Mesendoderm (in vitro differentiated cells): ENCODE measurements at regions not wholly inside any gene's neighbourhood (a gene's known extent, or its start where the extent isn't known, plus 50 kb on each side); places are given as distances from the start of the nearest gene placed in this dataset.

Source experiments
- DNase-seq: peaks from one replicate; pipeline ENCODE4 v3.0.0; 2013
- H2AK5ac ChIP-seq: 2 replicates; pipeline ENCODE4 v1.6.1; 2013; ENCODE audit warnings: low read length, inconsistent platforms
- H2BK120ac ChIP-seq: 2 replicates; pipeline ENCODE4 v1.6.1; 2013; ENCODE audit warnings: low read depth, mild to moderate bottlenecking, low read length, moderate library complexity, mixed read lengths
- H2BK15ac ChIP-seq: replicated peaks from 2 replicates; pipeline ENCODE4 v1.6.1; 2013; ENCODE audit warnings: low read depth, mild to moderate bottlenecking, moderate library complexity
- H2BK5ac ChIP-seq: 2 replicates; pipeline ENCODE4 v1.6.1; 2013; ENCODE audit warnings: low read length, inconsistent platforms
- H3K18ac ChIP-seq: 2 replicates; pipeline ENCODE4 v1.6.1; 2013; ENCODE audit warnings: mild to moderate bottlenecking, low read length, mixed read lengths
- H3K23ac ChIP-seq: one replicate; pipeline ENCODE4 v1.6.1; 2013; ENCODE audit warnings: low read length
- H3K27ac ChIP-seq: 2 replicates; pipeline ENCODE4 v1.5.1; 2013; ENCODE audit warnings: low read depth, mild to moderate bottlenecking, inconsistent platforms, low read length, moderate library complexity
- H3K27me3 ChIP-seq: 2 replicates; pipeline ENCODE4 v1.6.1; 2013; ENCODE audit warnings: low read length, control low read depth, mild to moderate bottlenecking, inconsistent platforms; ENCODE audit not compliant: insufficient read depth, poor library complexity
- H3K36me3 ChIP-seq: 2 replicates; pipeline ENCODE4 v1.6.1; 2013; ENCODE audit warnings: low read length, inconsistent platforms; ENCODE audit not compliant: control insufficient read depth, insufficient read depth
- H3K4ac ChIP-seq: one replicate; pipeline ENCODE4 v1.6.1; 2013; ENCODE audit warnings: low read depth, mild to moderate bottlenecking, low read length, moderate library complexity
- H3K4me1 ChIP-seq: 2 replicates; pipeline ENCODE4 v1.6.1; 2013; ENCODE audit warnings: low read depth, low read length, inconsistent platforms; ENCODE audit not compliant: control insufficient read depth
- H3K4me2 ChIP-seq: 2 replicates; pipeline ENCODE4 v1.6.1; 2013; ENCODE audit warnings: low read length
- H3K4me3 ChIP-seq: 2 replicates; pipeline ENCODE4 v1.5.1; 2013; ENCODE audit warnings: mild to moderate bottlenecking, low read length
- H3K56ac ChIP-seq: one replicate; pipeline ENCODE4 v1.6.1; 2013; ENCODE audit warnings: low read length
- H3K79me1 ChIP-seq: 2 replicates; pipeline ENCODE4 v1.6.1; 2013; ENCODE audit warnings: low read length, inconsistent platforms
- H3K79me2 ChIP-seq: 2 replicates; pipeline ENCODE4 v1.6.1; 2013; ENCODE audit warnings: mild to moderate bottlenecking, low read length; ENCODE audit not compliant: control insufficient read depth, insufficient read depth
- H3K9ac ChIP-seq: 2 replicates; pipeline ENCODE4 v1.6.1; 2013; ENCODE audit warnings: low read length, inconsistent platforms
- H4K5ac ChIP-seq: one replicate; pipeline ENCODE4 v1.6.1; 2013; ENCODE audit warnings: low read length
- H4K8ac ChIP-seq: one replicate; pipeline ENCODE4 v1.6.1; 2013; ENCODE audit warnings: low read depth, mild to moderate bottlenecking, control low read depth, low read length, moderate library complexity
- WGBS: extraction: QIAGEN DNeasy Blood & Tissue Kit; methylation state at CpG from one replicate; pipeline ENCODE4 v1.1.7; 2013; ENCODE audit warnings: low lambda C conversion rate, missing lambda C conversion rate; ENCODE audit not compliant: insufficient coverage; ENCODE audit errors: extremely low coverage; 5-methylcytosine and 5-hydroxymethylcytosine counted together

- Histone ChIP-seq H3K27ac (no peak overlapping the region), H3K79me2 (no peaks in the 10 kb centered on the region), H2BK5ac (no peak overlapping the region), H4K8ac (no peak overlapping the region), H3K4me3 (no peak overlapping the region), H3K23ac (no peak overlapping the region), H2BK120ac (no peak overlapping the region), H3K9ac (no peak overlapping the region), H3K27me3 (no peaks in the 10 kb centered on the region), H2BK15ac (no peak overlapping the region), H4K5ac (no peak overlapping the region), H3K36me3 (no peaks in the 10 kb centered on the region), H2AK5ac (no peak overlapping the region), H3K56ac (no peak overlapping the region), H3K18ac (no peak overlapping the region), H3K79me1 (no peaks in the 10 kb centered on the region), H3K4me1 (no peaks in the 10 kb centered on the region), H3K4ac (no peak overlapping the region), H3K4me2 (no peak overlapping the region)
- DNase-seq: no peak
- WGBS: no CpG with 5 or more reads among the region's 9 CpGs
Observed at GRCh38 chr12:93274937-93275336, 102.8 kb upstream of the NUDT4 start.

DNA sequence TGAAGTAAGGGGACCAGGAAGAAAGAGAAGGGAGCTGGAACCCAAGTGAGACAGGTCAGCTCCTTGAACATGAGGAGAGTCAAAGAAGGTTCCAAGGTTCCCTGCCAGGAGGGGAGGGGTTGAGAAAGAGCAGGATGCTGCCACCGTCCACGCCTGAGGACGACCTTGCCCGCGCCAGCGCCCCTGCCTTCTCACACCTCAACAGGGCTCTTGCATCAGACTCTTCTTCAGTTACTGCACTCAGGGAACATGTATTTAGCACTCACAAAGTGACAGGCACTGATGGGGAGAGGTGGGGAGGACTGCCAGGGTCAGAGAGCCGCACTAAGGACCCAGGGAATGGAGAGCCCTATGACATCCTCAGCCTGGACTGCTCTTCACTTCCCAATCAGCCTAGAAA is 102.1 kb upstream of the NUDT4 start:
- no peaks in the 10 kb centered on the region for H3K4me1 ChIP-seq
- H3K79me2 ChIP-seq: no peaks in the 10 kb centered on the region
- H3K4me3 ChIP-seq: no peak overlapping the region
- no peak overlapping the region for H3K27ac ChIP-seq
- H3K79me1 ChIP-seq: no peaks in the 10 kb centered on the region
- H3K56ac ChIP-seq: no peak overlapping the region
- no peak overlapping the region for H2BK15ac ChIP-seq
- H4K5ac ChIP-seq: no peak overlapping the region
- no peak overlapping the region for H3K23ac ChIP-seq
- H2AK5ac ChIP-seq: no peak overlapping the region
- WGBS: no CpG with 5 or more reads among the region's 7 CpGs
- H3K9ac ChIP-seq: no peak overlapping the region
- no peak overlapping the region for H3K4me2 ChIP-seq
- no peak overlapping the region for H2BK5ac ChIP-seq
- H3K18ac ChIP-seq: no peak overlapping the region
- no peak overlapping the region for H2BK120ac ChIP-seq
- H3K27me3 ChIP-seq: no peaks in the 10 kb centered on the region
- no peak overlapping the region for H4K8ac ChIP-seq
- no peak overlapping the region for H3K4ac ChIP-seq
- H3K36me3 ChIP-seq: no peaks in the 10 kb centered on the region
- DNase-seq: no peak

DNA sequence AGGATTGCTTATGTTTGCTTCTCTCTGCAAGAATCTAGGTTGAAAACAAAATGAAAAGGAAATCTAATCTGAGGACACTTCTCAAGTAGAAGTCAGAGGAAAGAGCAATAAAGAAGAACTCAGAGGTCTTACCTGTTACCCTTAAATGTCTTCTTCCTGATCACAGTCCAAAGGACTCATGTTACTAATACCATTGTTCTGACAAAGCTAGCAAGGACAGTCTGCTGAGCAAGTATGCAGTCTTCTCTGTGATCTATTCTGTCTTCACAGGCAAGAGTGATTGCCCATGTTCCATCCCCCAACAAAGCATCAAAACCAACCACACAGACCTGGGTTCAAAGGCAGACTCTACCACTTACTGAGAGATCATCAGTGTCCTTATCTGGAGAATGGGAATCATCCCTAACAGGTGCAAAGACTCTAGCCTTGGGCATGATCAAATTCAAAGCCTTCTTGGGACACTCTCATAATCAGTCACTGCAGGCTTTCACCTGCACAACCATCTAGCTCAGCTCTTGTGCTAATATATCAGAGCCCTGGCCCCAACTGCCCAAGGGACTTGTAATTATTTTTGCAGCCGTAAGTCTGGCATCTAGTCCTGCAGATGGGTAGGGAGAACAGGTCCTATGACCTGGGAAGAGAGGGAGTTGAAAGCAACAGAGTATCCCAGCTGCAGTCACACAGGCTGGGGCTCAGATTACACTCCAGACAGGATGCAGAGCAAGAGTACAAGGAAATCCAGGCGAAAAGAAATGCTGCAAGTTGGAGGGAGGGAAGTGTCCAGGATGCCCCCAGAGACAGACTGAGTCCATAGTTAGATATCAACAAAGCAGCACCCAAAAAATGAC is 97.9 kb upstream of the NUDT4 start:
- Histone ChIP-seq H3K9ac (no peak overlapping the region), H3K27me3 (no peaks in the 10 kb centered on the region), H3K4me1 (no peaks in the 10 kb centered on the region), H2BK120ac (no peak overlapping the region), H4K8ac (no peak overlapping the region), H3K56ac (no peak overlapping the region), H3K36me3 (no peaks in the 10 kb centered on the region), H3K4ac (no peak overlapping the region), H3K4me2 (no peak overlapping the region), H2BK5ac (no peak overlapping the region), H3K79me1 (no peaks in the 10 kb centered on the region), H4K5ac (no peak overlapping the region), H2BK15ac (no peak overlapping the region), H3K79me2 (no peaks in the 10 kb centered on the region), H3K27ac (no peak overlapping the region), H3K23ac (no peak overlapping the region), H3K4me3 (no peak overlapping the region), H2AK5ac (no peak overlapping the region), H3K18ac (no peak overlapping the region)
- no CpG with 5 or more reads among the region's 2 CpGs for WGBS
- DNase-seq: no peak

- Histone ChIP-seq H3K79me2 (no peaks in the 10 kb centered on the region), H3K79me1 (no peaks in the 10 kb centered on the region), H3K4me3 (no peak overlapping the region), H3K23ac (no peak overlapping the region), H3K27ac (no peak overlapping the region), H3K9ac (no peak overlapping the region), H3K4me1 (no peaks in the 10 kb centered on the region), H3K56ac (no peak overlapping the region), H4K5ac (no peak overlapping the region), H4K8ac (no peak overlapping the region), H2AK5ac (no peak overlapping the region), H2BK120ac (no peak overlapping the region), H3K27me3 (no peaks in the 10 kb centered on the region), H3K4me2 (no peak overlapping the region), H3K4ac (no peak overlapping the region), H2BK15ac (no peak overlapping the region), H2BK5ac (no peak overlapping the region), H3K18ac (no peak overlapping the region), H3K36me3 (no peaks in the 10 kb centered on the region)
- no CpG with 5 or more reads among the region's 3 CpGs for WGBS
- peak; percentile 43 for DNase-seq
Observed at GRCh38 chr12:93287149-93287548, 90.6 kb upstream of the NUDT4 start.

DNA sequence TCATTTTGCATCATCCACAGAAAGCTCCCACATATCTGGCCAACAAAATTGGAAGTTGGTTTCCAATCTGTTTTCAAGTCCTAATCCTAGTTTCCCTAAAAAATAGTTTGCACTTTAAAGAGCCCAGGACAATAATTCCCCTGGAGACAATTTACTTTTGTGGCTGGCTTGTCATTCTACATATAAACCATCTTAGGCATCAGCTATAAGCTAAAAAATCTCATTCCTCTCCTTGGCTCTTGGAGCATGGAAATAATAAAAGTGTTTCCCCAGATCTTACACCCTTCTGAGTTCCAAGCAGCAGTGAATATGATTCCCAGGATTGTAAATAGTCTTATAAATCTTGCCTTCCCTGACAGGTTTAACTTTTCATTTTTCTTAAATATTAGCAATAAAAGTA is 89.1 kb upstream of the NUDT4 start:
- Histone ChIP-seq H3K4me1 (no peaks in the 10 kb centered on the region), H4K5ac (no peak overlapping the region), H3K79me2 (no peaks in the 10 kb centered on the region), H3K27ac (no peak overlapping the region), H3K56ac (no peak overlapping the region), H3K9ac (no peak overlapping the region), H3K23ac (no peak overlapping the region), H3K4me3 (no peak overlapping the region), H2BK5ac (no peak overlapping the region), H3K18ac (no peak overlapping the region), H3K4me2 (no peak overlapping the region), H3K27me3 (no peaks in the 10 kb centered on the region), H2AK5ac (no peak overlapping the region), H2BK15ac (no peak overlapping the region), H3K79me1 (no peaks in the 10 kb centered on the region), H3K4ac (no peak overlapping the region), H4K8ac (no peak overlapping the region), H2BK120ac (no peak overlapping the region), H3K36me3 (no peaks in the 10 kb centered on the region)
- DNase-seq: no peak

DNA sequence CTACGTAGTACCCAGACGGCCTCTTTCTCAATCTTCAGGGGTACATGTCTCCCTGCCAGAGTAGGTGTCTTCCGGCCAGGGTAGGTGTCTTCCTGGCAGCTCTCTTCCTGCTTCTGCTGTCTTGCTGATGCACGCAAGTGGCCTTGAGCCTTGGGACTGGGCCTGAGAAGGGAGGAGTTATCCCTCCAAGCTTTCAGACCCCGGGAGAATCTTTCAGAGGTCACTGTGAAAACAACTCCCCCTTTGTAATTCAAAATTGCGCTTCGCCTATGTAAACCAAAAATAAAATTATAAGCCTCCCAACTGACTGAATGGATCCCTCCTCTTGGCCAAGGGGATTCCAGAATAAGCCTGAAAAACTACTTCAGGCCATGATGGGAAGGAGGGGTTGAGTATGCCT is 87.3 kb upstream of the NUDT4 start:
- no peak for DNase-seq
- Histone ChIP-seq H3K27me3 (no peaks in the 10 kb centered on the region), H2BK5ac (no peak overlapping the region), H3K79me2 (no peaks in the 10 kb centered on the region), H3K56ac (no peak overlapping the region), H3K18ac (no peak overlapping the region), H2BK120ac (no peak overlapping the region), H3K4ac (no peak overlapping the region), H3K79me1 (no peaks in the 10 kb centered on the region), H3K23ac (no peak overlapping the region), H3K27ac (no peak overlapping the region), H3K4me1 (no peaks in the 10 kb centered on the region), H3K9ac (no peak overlapping the region), H3K4me2 (no peak overlapping the region), H3K4me3 (no peak overlapping the region), H2BK15ac (no peak overlapping the region), H4K5ac (no peak overlapping the region), H2AK5ac (no peak overlapping the region), H4K8ac (no peak overlapping the region), H3K36me3 (no peaks in the 10 kb centered on the region)
- no CpG with 5 or more reads among the region's 7 CpGs for WGBS
